Sigmoid colon (tissue), 6 donors: ENCODE measurements at regions not wholly inside any gene's neighbourhood (a gene's known extent, or its start where the extent isn't known, plus 50 kb on each side); places are given as distances from the start of the nearest gene placed in this dataset.

Experiments
- DNase-seq: peaks from one replicate; pipeline ENCODE4 v3.0.0-alpha.2; 2019
- H3K27ac ChIP-seq, 4 donors: fragments of 200-600 bp; sonication (generic); one replicate each; pipeline ENCODE4 v1.5.1; 2016 to 2019; ENCODE audit warnings: mild to moderate bottlenecking in 1 of 4
- H3K27me3 ChIP-seq, 3 donors: fragments of 200-600 bp; sonication (generic); one replicate each; pipeline ENCODE4 v1.5.1; 2019; ENCODE audit warnings: mild to moderate bottlenecking in 1 of 3
- H3K36me3 ChIP-seq, 4 donors: fragments of 200-600 bp; sonication (generic); one replicate each; pipeline ENCODE4 v1.5.1; 2016 to 2019
- H3K4me1 ChIP-seq, 4 donors: fragments of 200-600 bp; sonication (generic); one replicate each; pipeline ENCODE4 v1.5.1; 2017 to 2019
- H3K4me3 ChIP-seq, 4 donors: fragments of 200-600 bp; sonication (generic); one replicate each; pipeline ENCODE4 v1.5.1; 2017 to 2019; ENCODE audit warnings: mild to moderate bottlenecking in 2 of 4, moderate library complexity in 1 of 4
- H3K9me3 ChIP-seq, 4 donors: fragments of 200-600 bp in 3 of 4; sonication (generic) in 3 of 4; one replicate each; pipeline versions ENCODE4 v1.5.1 to v1.6.1; 2013 to 2019
- EP300 ChIP-seq, 4 donors: sonication (generic); formaldehyde crosslinking; IDR thresholded peaks; one replicate each; pipeline ENCODE4 v1.6.1; 2017; ENCODE audit warnings: antibody characterized with exemption in 4 of 4
- POLR2A ChIP-seq, 2 donors: fragments of 450-650 bp; IDR thresholded peaks; one replicate each; pipeline ENCODE4 v1.6.1; 2016; ENCODE audit warnings: antibody characterized with exemption in 2 of 2, mild to moderate bottlenecking in 2 of 2, moderate library complexity in 2 of 2
- POLR2AphosphoS5 ChIP-seq, 4 donors: sonication (generic); formaldehyde crosslinking; IDR thresholded peaks; one replicate each; pipeline ENCODE4 v1.6.1; 2017; ENCODE audit warnings: antibody characterized with exemption in 4 of 4
- WGBS, 2 donors: extraction: QIAGEN DNeasy Blood & Tissue Kit; methylation state at CpG; one replicate each; pipeline ENCODE4 v1.1.7; 2013; 5-methylcytosine and 5-hydroxymethylcytosine counted together
- intact Hi-C: fragments of 100-400 bp; cut with DNase I; formaldehyde crosslinking; loops from one replicate; pipeline ENCODE4 v1.15.1; 2023
- TF ChIP-seq, protein P1 (sequence below), 4 experiments: fragments of 450-650 bp in 3 of 4; fragments of 200-600 bp in 1 of 4; IDR thresholded peaks; one replicate each; pipeline ENCODE4 v1.5.1; 2016 to 2019; ENCODE audit warnings: antibody characterized with exemption in 4 of 4, mild to moderate bottlenecking in 3 of 4, moderate library complexity in 2 of 4
- donor health status: healthy with polysubstance abuse.
- donor health status: healthy.

DNA sequence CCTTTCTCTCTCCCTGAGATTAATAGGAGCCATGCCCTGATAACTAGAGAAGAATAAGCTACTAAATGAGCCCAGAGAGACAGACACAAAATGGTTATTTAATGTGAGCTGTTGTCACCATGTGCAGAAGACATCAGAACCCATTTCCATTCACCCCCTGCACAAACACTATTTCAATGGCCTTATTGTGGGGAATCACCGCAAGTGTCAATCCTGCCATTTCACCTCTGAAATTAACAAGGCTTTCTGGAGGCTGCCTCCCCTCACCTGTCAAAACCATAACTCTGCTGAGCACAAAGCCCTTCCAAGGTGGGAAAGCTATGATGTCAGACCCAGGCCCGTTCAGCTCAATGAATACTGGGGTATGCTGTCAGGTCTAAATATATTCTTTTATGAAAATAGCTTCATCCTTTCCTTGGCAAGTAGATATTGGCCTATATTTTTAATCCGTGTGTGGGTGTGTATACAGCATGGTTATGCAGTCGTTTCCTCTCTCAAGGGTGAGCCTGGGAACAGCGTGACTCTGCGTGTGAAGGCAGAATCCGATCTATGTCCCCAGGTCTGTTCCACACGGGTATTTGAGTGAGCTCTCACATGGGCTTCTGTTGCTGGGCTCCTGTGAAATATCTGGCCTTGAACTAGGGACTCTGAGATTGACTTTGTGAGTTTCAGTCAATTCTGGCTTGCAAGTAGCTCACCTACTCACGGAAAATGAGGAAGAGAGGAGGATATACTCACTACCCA, 266.3 kb downstream of the FBXW7 start:
- no peaks in the 10 kb centered on the region for H3K27me3 ChIP-seq
- DNase-seq = no peak
- H3K9me3 ChIP-seq = no peaks in the 10 kb centered on the region
- H3K27ac ChIP-seq = no peak overlapping the region
- H3K4me3 ChIP-seq = no peak overlapping the region
- H3K4me1 ChIP-seq = peaks cover 0 to 11% (median 0%) of the 10 kb centered on the region in 4 donors
- 86 to 89% methylated on average over 9 of the region's 9 CpGs for WGBS, 2 donors
- no peaks in the 10 kb centered on the region for H3K36me3 ChIP-seq
- TF ChIP-seq POLR2A (IDR thresholded peaks at IDR 0.05) (no peak), POLR2AphosphoS5 (IDR thresholded peaks at IDR 0.05) (no peak), EP300 (IDR thresholded peaks at IDR 0.05) (no peak)
- TF ChIP-seq, protein P1, sequence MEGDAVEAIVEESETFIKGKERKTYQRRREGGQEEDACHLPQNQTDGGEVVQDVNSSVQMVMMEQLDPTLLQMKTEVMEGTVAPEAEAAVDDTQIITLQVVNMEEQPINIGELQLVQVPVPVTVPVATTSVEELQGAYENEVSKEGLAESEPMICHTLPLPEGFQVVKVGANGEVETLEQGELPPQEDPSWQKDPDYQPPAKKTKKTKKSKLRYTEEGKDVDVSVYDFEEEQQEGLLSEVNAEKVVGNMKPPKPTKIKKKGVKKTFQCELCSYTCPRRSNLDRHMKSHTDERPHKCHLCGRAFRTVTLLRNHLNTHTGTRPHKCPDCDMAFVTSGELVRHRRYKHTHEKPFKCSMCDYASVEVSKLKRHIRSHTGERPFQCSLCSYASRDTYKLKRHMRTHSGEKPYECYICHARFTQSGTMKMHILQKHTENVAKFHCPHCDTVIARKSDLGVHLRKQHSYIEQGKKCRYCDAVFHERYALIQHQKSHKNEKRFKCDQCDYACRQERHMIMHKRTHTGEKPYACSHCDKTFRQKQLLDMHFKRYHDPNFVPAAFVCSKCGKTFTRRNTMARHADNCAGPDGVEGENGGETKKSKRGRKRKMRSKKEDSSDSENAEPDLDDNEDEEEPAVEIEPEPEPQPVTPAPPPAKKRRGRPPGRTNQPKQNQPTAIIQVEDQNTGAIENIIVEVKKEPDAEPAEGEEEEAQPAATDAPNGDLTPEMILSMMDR (IDR thresholded peaks at IDR 0.05) = no peak
- intact Hi-C loops = no loop called here

DNA sequence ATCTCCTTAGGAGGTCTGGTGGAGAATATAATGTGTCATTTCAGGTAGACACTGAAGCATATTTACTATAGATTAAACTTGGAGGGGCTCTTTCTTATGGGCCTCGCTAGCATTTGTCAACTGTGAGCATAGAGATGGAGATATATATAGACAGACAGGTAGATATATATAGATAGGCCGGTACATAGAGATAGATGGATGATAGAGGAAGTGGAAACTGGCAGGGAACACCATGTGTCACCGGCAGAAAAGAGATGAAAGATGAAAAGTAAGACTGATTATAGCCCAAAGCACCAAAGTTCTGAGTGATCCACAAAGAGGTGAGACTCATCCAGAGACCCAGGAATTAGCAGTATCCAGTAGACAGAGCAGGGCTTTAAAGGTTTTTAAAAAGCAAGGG, 268.1 kb downstream of the FBXW7 start:
- TF ChIP-seq POLR2AphosphoS5 (IDR thresholded peaks at IDR 0.05) = no peak
- TF ChIP-seq, protein P1 (IDR thresholded peaks at IDR 0.05) = no peak
- TF ChIP-seq POLR2A (IDR thresholded peaks at IDR 0.05) = no peak
- TF ChIP-seq EP300 (IDR thresholded peaks at IDR 0.05) = no peak
- intact Hi-C loops = no loop called here

DNA sequence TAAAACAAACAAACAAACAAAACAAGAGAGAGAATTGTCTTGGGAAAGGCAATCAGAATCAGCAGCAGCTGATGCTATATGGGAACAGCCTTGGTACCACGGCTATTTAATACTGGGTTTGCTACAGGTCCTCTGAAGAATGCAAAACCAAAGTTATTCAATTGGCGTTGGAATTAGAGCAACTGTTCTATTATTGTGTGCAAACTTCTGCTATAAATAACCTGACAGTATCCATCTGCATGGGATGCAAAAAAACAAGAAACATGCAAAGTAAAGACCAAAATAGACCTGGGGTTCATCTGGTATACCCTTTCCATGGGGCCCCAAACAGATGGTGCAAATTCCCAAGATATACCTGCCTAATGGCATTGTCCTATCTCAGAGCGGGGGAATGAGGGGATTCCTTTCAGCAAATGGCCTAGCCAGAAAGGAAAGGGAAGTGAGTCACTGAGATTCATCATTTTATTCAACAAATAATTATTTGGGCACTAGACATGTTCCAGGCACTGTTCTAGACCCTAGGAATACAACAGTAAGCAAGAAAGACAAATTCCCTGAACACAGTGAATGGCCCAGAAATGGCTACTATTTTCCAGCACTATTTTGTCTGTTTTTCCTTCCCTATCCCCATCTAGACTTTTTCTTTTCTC, 268.9 kb downstream of the FBXW7 start:
- no peaks in the 10 kb centered on the region for H3K27me3 ChIP-seq
- TF ChIP-seq EP300 (IDR thresholded peaks at IDR 0.05) = no peak
- TF ChIP-seq, protein P1 (IDR thresholded peaks at IDR 0.05) = no peak
- TF ChIP-seq POLR2A (IDR thresholded peaks at IDR 0.05) = no peak
- TF ChIP-seq POLR2AphosphoS5 (IDR thresholded peaks at IDR 0.05) = no peak
- peaks cover 0 to 11% (median 0%) of the 10 kb centered on the region in 4 donors for H3K4me1 ChIP-seq
- no peak overlapping the region for H3K4me3 ChIP-seq
- WGBS, 2 donors = 86 to 93% methylated on average over 3 of the region's 3 CpGs
- no peak for DNase-seq
- H3K27ac ChIP-seq = no peak overlapping the region
- intact Hi-C loops = no loop called here
- H3K9me3 ChIP-seq = no peaks in the 10 kb centered on the region
- H3K36me3 ChIP-seq = no peaks in the 10 kb centered on the region

More for the DNA sequence above, 268.1 kb downstream of the FBXW7 start:
- H3K4me3 ChIP-seq = no peak overlapping the region
- no peaks in the 10 kb centered on the region for H3K36me3 ChIP-seq
- H3K9me3 ChIP-seq = no peaks in the 10 kb centered on the region
- DNase-seq = no peak
- H3K27ac ChIP-seq = no peak overlapping the region
- no peaks in the 10 kb centered on the region for H3K27me3 ChIP-seq
- WGBS, 2 donors = 60 to 83% methylated on average over 3 of the region's 3 CpGs
- H3K4me1 ChIP-seq = peaks cover 0 to 11% (median 0%) of the 10 kb centered on the region in 4 donors

DNA sequence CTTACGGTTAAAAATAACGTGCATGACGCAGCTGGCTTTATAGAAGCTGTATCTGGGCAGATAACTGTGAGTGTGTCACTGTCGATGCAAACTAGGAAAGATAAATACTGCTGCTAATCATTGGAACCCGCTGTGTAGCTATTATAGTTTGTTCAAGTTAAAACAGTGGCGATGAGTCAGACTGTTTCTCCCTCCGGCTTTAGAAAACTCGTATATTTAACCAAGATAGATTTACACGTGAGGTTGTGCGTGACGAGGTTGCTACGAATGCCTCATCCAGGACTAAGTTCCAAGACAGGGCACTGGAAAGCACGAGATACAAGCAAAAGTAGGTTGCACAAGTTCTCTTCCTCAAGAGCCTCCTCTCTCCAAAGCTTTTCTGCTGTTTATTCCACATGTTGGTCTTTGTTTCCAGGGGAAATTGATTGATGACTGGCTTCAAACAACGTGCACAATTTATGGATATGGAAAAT, 270.7 kb downstream of the FBXW7 start:
- WGBS, 2 donors = 71% methylated on average over 14 of the region's 14 CpGs
- no peaks in the 10 kb centered on the region for H3K36me3 ChIP-seq
- H3K4me1 ChIP-seq = peaks cover 0 to 11% (median 0%) of the 10 kb centered on the region in 4 donors
- no peak for DNase-seq
- no peak overlapping the region for H3K4me3 ChIP-seq
- intact Hi-C loops = no loop called here
- no peaks in the 10 kb centered on the region for H3K27me3 ChIP-seq
- H3K27ac ChIP-seq = no peak overlapping the region
- no peaks in the 10 kb centered on the region for H3K9me3 ChIP-seq
- TF ChIP-seq POLR2A (IDR thresholded peaks at IDR 0.05) (no peak), EP300 (IDR thresholded peaks at IDR 0.05) (no peak), POLR2AphosphoS5 (IDR thresholded peaks at IDR 0.05) (no peak)
- TF ChIP-seq, protein P1 (IDR thresholded peaks at IDR 0.05) = no peak
